Activated CD4-positive, alpha-beta T cell treated with anti-CD3 and anti-CD28 coated beads, Interleukin-2, amount 50 U/mL, for 1 hour (primary cell): ENCODE measurements at regions not wholly inside any gene's neighbourhood (a gene's known extent, or its start where the extent isn't known, plus 50 kb on each side); places are given as distances from the start of the nearest gene placed in this dataset.

ENCODE experiments used
- DNase-seq: peaks from one replicate; pipeline ENCODE4 v3.0.0-alpha.2; 2020

DNA sequence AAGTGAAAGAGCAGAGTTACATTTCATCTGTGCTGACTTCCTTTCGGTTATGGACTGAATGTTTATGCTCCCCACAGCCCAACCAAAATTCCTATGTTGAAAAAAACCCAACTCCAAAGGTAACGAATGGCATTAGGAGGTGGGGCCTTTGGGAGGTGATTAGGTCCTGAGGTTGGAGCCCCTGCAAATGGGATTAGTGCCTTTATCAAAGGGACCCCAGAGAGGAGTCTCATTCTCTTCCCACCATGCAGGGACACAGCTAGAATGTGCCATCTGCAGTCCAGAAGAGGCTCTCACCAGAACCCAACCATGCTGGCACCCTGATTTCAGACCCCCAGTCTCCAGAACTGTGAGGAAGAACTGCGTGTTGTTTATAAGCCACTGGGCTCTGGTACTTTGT, 199.3 kb downstream of the TOMM20 start:
- DNase-seq: no peak

DNA sequence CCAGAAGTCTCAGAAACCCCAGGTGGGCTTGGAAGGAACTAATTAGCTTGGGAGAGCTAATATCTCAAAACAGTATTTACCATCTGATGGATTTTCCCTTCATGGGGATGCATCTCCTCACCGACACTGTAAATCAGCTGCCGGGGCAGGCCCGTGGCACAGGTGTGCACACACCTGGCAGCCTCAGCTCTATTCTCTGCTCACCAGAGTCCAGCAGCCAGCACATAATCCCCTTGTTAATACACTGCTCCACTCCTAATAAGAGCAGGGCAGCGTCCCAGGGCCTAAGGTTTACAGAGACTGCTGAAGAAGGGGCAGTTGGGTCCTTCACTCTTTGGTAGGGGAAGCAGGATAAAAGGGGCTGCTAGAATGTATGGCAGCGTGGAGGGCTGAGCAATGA, 200.0 kb downstream of the TOMM20 start:
- no peak for DNase-seq

DNA sequence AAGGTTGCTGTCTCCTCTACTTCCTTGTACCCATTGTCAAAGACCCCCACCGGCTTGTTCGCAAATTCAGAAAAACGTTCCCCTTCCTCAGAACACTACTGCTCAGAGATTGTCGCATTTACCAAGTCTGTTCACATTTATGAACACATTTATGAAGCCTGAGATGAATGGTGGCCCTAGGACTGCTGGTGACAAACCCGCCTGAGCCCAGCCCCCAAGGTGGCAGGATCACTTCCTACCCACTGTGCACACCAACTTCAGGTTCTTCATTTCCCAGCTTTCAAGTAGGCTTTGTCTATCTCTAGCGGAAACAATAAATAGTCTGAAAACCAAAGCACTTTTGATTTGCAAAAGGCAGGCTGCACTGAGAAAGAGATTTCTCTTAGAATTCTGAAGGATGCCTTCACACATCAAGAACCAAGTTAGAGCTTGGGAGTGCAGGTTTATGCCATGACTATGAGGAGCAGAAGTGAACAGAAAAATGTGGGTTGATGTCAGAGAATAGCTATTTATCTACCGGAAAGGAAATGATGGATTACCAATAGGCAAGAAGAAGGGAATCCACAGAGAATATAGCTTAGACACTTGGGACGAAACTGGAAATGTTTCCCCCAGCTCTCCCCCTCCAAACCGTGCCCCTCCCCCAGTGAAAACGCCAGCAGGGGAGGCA, 200.5 kb downstream of the TOMM20 start:
- peak; percentile 15 for DNase-seq

DNA sequence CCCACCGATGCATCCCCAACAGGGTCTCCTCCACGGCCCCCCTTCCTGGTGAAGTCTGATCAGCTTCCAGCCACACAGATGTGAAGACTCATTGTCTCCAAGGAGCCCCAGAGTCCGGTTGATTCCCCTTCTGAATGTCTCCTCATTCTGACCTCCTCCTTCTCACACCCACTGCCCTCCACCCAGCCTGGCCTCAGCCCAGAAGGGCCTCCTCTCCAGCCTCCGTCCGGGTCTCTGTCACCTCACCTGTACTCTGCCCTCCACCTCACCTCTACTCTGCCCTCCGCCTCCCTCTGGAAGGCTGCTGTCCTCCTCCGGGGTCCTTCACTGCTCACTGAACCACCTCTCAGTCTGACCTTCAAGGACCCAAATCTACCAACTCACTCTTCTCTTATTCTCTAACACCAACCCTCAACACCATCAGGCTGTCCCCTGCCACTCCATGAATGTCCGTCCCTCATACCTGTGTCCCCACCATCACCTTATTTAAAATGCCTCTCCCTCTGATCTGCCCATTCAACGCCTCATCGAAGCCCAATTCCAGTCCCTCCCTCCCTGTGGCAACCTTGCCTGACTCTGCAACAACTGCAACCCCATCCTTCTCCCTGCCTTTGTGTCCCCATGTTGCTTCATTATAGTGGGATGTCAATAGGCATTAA, 201.2 kb downstream of the TOMM20 start:
- DNase-seq: no peak

DNA sequence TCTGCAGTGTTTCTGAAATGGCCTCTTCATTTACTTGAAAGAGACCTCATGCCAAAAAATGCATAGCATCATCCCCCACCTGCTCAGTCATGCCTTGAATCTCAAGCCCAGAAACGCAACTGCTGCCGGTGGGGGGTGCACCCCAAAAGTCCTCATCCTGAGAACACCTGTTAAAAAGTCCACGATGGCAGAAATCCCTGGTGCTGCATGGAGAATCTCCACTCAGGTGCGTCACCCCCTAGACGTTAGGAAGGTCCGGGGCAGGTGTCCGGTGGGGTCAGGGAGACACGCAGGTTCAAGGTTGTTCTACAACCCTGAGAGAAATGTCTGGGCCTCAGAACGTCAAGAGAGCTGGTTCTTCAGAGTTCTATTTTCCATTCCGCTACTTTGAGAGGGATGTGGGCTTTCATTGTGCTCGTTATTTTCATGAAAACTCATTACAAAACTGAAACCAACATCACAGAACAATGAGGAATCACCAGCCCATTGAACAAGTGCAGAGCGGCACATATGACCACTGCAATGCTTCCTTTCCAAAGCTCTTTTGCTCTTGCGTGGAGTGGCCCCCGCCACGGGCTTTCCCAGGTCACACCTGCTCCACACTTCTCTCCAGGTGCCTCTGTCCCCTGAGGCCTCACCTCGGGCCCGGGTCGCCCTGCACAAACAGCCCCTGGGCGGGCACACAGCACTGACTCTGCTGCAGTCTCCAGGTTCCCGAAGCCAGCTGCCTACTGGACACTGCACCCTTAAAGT, 201.9 kb downstream of the TOMM20 start:
- no peak for DNase-seq

DNA sequence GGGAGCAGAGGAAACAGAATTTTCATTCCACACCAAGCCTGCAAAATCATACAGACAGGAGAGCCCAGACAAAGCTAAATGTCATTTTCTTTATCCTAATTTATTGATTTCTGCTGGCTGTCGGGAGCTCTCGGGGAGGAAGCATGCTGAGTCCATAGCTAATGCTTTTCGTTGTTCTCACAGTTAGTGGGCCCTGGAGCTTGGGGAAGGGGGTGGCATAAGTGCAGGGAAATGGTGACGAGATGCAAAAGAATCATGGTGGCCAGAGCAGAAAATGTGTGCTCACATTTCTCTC, 202.4 kb downstream of the TOMM20 start:
- no peak for DNase-seq

DNA sequence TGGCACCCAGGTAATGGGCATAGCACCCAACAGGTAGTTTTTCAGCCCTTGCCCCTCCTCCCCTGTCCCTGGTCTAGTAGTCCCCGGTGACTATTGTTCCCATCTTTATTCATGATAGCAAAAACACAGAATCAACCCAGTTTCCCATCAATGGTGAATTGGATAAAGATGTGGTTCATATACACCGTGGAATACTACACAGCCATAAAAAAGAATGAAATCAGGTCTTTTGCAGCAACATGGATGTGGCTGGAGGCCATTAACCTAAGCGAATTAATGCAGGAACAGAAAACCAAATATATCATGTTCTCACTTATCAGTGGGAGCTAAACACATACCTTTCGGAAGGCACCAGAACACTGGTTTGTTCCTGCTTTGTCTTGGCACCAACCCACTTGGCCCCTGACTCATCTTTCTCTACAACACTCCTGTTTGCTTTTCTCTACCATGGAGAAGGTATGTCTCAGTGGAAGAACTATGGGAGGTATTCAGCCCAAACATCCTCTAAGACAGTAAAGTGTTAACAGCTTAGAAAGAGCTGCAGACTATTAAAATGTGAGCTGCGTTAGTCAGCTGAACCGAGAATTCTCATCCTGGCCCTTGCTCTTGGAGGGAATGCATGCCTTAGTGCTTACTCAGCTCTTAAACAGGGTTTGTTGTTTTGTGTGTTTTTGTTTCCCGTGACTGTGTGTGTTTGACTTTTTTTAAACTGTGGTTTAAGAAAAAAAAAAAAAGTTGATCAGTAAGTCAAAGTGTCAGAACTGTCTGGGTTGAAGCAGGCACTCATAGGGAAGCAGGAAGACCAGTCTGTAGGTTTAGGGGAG, 203.0 kb downstream of the TOMM20 start:
- no peak for DNase-seq

DNA sequence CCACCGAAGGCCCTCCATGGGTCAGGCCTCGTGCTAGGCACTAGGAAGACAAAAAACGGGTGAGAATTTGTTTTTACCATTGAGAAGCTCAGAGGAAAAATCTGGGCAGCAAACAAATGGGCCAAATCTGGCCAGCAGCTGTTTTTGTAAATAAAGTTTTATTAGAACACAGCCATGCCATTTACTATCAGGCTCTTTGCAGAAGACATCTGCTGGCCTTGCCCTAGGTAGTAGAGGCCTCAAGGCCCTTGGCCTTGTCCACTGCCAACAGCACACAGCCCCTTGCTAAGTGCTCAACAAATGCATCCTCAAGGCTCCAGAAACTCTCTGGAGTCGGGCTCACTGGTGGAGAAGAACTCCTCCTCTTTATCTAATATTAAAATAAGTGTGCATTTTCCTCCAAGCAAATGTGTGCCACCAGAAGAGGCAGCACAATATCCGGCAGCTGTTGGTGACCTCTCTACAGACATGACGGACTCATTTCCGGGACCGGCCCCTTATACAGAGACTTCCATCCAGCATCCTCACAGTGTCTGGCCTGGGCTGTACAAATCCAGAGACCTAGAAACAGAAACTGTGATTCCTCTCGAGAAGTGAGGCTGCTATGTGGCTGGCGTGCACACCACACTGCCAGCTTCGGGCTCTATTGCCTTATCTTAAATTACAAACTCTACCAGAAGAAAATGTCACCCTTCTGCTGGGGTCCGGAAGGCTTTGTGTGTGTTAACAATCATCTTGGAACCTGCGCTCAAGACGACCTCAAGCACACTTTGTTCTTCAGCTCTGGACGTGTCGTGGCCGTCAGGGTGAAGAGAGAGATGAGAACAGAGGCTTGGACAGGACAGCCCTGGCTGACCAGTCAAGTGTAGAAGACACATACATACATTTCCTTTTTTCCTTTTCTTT, 203.9 kb downstream of the TOMM20 start:
- no peak for DNase-seq

DNA sequence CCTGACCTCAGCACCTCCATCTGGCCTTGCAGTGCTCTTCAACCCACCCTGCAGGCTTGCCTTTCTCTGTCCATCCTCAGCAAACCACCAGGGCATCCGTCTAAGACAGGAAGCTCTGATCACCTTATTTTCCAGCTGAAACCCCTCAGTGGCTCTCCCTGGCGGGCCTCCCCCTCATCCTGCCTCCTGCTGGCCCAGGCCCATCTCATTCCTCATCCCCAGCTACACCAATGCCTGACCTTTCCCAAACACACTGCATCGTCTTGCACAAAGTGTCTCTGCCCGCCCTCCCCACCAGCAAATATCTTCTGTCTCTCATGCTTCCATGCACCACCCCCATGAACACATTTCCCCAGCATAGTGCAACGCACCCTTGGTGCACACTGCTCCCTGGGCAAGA, 205.0 kb downstream of the TOMM20 start:
- no peak for DNase-seq

DNA sequence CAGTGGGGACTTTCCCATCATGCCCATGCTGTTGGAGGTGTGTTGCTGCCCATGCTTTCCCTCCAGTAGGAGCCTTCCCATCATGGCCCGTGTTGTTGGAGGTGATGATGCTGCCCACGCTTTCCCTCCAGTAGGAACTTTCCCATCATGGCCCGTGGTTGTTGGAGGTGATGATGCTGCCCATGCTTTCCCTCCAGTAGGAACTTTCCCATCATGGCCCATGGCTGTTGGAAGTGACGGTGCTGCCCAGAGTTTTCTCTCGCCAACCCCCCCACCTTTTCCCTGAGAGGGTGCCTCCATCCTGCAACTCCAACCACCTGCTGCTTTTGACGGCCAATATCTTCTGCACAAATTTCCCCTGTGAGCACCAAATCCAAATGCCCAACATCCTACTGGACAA, 205.7 kb downstream of the TOMM20 start:
- DNase-seq: no peak

DNA sequence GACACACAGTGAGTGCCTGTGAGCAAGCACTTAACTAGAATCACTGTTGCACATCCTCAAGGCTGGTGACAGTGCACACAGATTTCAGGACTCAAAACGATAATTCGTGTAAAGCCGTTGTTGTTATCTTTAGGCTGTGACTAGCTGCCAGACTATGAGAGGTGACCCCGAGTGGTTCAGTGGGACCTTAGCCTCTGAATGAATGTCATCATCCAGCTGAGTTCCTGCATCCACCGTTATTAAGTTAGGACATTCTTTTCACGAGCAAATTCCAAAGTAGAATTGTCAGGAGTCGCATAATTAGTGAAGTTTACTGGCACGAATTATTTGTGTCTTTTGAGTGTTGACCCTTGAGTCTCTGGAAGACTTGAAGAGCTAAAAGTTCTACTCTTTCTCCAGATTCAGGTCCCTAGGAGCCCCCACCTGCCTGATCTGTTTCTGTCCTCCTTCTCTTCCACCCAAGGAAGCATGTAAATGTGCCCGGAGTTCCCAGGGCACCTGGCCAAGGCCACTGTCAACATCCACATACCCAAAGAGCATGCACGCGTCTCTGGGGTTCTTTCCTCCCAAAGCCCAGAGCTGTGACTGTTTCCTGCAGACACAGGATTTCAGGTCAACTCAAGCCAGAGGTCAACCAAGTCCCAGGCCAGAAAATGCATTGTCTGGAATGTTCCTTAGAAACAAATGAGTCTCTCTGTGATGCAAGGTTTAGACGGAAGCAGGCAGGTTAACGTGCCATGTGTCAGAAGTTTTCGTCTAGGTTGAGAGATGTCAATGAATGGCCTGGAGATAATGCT, 207.2 kb downstream of the TOMM20 start:
- DNase-seq: no peak

DNA sequence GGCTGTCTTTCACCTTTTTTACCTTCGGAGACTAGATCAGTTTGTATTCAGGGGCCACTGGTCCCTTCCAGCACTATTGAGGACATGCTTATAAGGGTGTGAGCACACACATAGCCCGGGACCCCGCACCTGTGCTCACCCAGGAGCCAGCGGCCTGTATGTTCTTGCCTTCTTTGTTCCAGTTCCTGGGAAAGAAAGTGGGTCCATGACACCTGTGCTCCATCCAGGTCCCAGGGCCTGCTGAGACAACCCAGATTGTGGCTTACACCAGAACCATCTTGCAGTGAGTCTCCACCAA, 207.8 kb downstream of the TOMM20 start:
- no peak for DNase-seq

DNA sequence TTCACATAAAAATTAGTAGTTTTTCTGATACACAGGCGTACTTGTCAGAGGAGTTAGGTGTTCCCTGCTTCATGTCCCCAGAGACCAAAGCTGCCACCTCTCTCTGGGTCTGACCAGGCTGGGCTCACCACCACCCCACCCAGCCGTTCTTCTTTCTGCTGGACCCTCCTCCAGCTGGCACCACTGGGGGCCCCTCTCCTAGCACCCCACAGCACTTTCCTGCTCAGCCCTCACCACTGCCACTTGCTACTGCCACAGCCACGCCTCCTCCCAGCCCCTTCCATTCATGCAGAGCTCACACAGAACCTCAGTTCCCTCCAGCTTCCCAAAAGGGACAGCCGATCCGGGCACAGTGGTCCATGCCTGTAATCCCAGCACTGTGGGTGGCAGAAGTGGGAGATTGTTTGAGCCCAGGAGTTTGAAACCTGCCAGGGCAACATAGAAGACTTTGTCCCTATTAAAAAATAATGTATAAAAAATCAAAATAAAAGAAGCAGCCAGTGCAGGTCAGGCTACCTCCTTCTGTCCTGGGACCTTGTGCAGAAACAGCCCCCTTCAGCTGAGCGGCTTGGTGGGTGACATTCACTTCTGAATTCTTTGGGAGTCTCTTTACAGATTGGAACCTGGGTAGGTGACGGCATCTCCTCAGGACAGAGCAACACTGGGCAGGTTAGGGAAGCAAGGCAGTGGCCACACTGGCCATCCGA, 208.3 kb downstream of the TOMM20 start:
- DNase-seq: no peak

DNA sequence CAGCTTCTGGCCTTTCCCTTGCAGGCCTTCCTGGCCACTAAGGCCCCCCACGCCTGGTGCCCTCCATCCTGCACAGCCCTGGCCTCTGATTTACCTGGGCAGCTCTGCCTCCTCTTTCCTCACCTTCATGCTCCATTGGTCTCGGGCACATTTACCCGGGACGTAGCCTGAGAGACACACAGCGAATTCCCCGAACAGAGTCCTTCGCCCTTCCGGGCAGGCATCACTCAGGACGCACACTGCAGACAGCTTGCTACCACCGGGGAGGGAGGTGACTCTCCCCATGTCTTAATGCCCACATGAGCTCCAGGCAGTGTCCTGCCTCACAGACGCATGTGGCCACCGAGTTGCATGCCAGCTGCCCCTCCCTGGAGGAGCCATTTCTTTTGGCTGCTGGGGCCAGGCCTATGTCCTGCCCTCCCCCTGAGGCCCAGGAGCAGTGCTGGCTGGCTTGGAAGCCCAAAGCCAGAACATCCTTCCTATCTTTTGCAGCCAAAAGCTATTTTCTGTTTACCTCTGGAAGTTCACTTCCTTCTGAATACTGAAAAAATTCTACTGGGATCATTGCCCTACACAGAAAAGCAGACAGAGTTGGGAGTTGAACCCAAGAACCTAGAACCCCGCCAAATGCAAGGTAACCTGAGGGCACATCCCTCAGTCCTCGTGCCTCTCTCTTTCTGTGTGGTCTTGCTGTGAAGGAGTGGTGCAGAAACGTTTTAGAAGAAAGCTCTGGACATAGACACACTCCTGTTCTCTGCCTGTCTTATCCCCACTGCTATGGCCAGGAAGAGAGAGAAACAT, 209.5 kb downstream of the TOMM20 start:
- no peak for DNase-seq

DNA sequence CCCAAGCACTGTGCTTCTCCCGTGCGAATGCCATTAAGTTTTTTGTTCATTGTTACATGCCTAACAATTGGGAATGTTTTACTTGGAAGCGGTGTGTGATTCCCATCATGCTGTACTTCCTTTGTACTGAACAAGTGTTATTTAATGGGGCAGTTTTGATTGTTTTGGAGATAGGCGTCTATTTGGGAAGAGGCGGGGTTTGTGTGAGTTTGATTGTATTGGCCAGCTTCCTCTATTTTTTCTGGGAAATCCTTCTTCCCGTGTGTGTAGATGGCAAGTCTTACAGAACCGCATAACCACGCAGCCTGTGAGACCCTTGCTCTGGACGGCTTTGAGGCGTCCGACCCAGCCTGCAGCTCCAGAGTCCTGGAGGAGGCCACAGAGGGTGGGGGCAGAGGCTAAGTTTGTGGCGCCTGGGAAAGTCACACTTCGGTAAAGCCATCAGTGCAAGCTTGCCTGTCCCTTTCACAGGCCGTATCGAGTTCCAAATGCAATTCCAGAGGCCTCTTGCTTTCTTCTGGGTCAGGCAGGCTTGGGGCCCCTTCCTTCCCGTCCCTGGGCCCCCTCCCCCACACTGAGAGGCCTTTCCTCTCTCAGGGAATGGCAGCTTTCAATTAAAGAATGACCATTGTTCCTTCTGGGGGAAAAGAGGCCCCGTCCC, 210.3 kb downstream of the TOMM20 start:
- DNase-seq: no peak

DNA sequence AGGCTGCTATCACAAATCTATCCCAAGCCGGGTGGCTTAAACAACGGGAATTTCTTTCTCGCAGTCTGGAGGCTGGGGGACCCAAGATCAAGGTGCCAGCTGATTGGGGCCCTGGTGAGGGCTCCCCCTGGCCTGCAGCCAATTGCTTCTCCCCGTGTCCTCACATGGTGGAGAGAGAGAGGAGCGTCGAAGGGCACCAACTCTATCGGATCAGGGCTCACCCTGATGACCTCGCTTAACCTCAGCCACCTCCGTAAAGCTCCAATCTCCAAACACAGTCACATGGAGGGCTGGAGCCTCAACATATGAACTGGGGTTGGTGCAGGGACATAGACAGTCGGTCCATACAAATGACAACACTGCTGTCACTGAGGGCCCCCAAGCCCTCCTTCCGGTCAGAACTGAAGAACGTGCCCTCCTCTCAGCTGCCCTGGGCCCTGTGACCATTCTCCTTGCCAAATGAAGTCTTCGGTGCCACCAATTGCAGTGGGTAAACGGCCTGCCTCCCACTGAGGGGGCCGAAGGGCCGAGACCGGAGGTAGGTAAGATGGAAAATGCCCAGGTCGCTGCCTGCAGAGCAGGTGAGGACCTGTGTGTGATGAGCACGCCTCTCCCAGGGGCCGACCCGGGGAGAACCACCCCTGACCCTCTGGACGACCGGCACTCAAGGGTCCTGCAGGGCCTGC, 211.0 kb downstream of the TOMM20 start:
- DNase-seq: no peak

DNA sequence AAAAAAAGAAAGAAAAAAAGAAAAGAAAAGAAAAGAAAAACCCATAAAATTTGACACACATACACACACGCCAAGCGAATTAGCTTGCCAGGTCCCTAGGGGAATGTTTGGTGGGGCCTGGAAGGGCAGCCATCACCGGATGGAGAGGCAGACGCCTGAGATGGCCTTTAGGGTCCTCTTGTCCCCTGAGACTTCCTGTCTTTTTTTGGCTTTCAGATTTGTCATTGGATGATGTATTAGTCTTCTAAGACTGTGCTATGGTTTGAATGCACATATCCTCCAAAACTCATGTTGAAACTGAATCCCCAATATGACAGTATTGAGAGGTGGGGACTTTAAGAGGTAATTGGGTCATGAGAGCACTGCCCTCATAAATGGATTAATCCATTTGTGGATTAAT, 211.8 kb downstream of the TOMM20 start:
- no peak for DNase-seq

DNA sequence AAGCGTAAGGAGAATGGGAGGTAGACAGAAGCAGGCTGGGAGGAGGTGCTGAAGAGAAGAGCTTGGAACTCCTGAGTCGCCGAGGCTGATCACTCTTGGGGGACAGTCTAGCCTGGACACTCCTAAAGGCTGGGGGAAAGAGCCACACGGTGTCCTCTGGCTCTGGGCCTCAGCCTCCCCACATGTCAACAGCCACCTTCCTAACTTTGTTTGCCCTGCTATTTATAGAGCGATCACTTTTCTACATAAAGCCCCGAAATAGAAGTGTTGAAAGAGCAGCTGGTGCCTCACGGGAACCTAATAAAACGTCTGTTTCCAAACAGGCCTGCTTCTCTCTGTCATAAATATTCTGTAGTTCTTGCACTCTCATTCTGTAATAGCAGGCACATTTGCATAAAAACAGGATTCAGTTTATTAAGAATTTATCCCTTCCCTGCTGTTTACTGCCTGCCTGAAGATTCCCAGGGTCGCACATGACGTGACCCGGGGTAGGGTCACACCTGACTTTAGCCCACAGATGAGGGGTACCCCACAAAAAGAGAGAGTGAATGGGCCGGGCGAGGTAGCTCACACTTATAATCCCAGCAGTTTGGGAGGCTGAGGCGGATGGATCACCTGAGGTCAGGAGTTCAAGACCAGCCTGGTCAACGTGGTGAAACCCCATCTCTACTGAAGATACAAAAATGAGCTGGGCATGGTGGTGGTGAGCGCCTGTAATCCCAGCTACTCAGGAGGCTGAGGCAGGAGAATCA, 212.5 kb downstream of the TOMM20 start:
- no peak for DNase-seq
